Panc1 (cell line): ENCODE measurements at regions not wholly inside any gene's neighbourhood (a gene's known extent, or its start where the extent isn't known, plus 50 kb on each side); places are given as distances from the start of the nearest gene placed in this dataset.

Experiments
- ATAC-seq: fragments of 200-7000 bp; cut with Tn5 transposase; 2 replicates; pipeline ENCODE4 v1.9.1; 2020; ENCODE audit warnings: mild to moderate bottlenecking, moderate library complexity
- BruUV-seq: library from RNA; stranded (reverse); fragments of 400-500 nt; replicated peaks from 2 replicates; lab custom pipeline; 2021; lab: Mats Ljungman, UMichigan
- CTCF ChIA-PET: fragments of 300-600 bp; sonication (Branson Sonifier 250); formaldehyde crosslinking; loops from one replicate; lab custom pipeline; 2022; ENCODE audit warnings: antibody characterized with exemption; lab: Charles Lee
- POLR2A ChIA-PET: fragments of 300-600 bp; sonication (Branson Sonifier 250); formaldehyde crosslinking; loops from one replicate; lab custom pipeline; 2022; ENCODE audit warnings: antibody characterized with exemption; lab: Charles Lee
- DNase-seq: peaks from one replicate; pipeline ENCODE4 v3.0.0-alpha.2; 2010; ENCODE audit warnings: low read depth, low spot score
- H3K27ac ChIP-seq: 2 replicates; pipeline ENCODE4 v1.5.1; 2011; ENCODE audit warnings: mild to moderate bottlenecking, low read length, inconsistent platforms
- H3K27me3 ChIP-seq: fragments of 200-500 bp; sonication (Bioruptor generic); 2 replicates; pipeline ENCODE4 v1.6.0; 2014; ENCODE audit warnings: low read length, inconsistent platforms; ENCODE audit not compliant: control insufficient read depth, insufficient read depth
- H3K36me3 ChIP-seq: fragments of 200-500 bp; sonication (Bioruptor generic); 2 replicates; pipeline ENCODE4 v1.5.1; 2014; ENCODE audit warnings: inconsistent platforms, mild to moderate bottlenecking, low read length, moderate library complexity; ENCODE audit not compliant: control insufficient read depth, insufficient read depth
- H3K4me1 ChIP-seq: 2 replicates; pipeline ENCODE4 v1.5.1; 2011; ENCODE audit warnings: inconsistent platforms, mild to moderate bottlenecking, low read length, moderate library complexity; ENCODE audit not compliant: control insufficient read depth, insufficient read depth
- H3K4me3 ChIP-seq, 2 experiments: 2 replicates each; pipeline ENCODE4 v1.5.1; 2011 to 2012; ENCODE audit warnings: low read depth in 2 of 2, low read length in 2 of 2, mild to moderate bottlenecking in 2 of 2, inconsistent platforms in 1 of 2, moderate library complexity in 1 of 2
- H3K9me3 ChIP-seq: fragments of 200-500 bp; sonication (Bioruptor generic); 2 replicates; pipeline ENCODE4 v1.5.1; 2014; ENCODE audit warnings: low read depth, mild to moderate bottlenecking, inconsistent platforms, low read length, moderate library complexity; ENCODE audit not compliant: control insufficient read depth, insufficient read depth
- POLR2AphosphoS5 ChIP-seq: IDR thresholded peaks from 2 replicates; pipeline ENCODE4 v1.6.1; 2012; ENCODE audit warnings: mild to moderate bottlenecking, low read depth, low read length, moderate library complexity
- SIN3A ChIP-seq: IDR thresholded peaks from 2 replicates; pipeline ENCODE4 v1.6.1; 2012; ENCODE audit warnings: low read depth, mild to moderate bottlenecking, low read length, moderate library complexity, borderline replicate concordance; ENCODE audit not compliant: insufficient read depth
- TCF7L2 ChIP-seq: IDR thresholded peaks from 2 replicates; pipeline ENCODE4 v1.6.1; 2011; ENCODE audit warnings: mild to moderate bottlenecking, low read depth, low read length, inconsistent platforms
- in situ Hi-C: cut with HindIII; loops from 2 replicates; pipeline ENCODE4 v1.10.0; 2016; ENCODE audit warnings: low sequenced_read_pairs, low pct_unique_long_range_greater_than_20kb
- intact Hi-C: fragments of 100-400 bp; cut with micrococcal nuclease; formaldehyde crosslinking; loops from one replicate; pipeline ENCODE4 v1.10.0; 2022; ENCODE audit not compliant: unreplicated experiment
- TF ChIP-seq, protein P1 (sequence below), 2 experiments: IDR thresholded peaks; 2 replicates each; pipeline ENCODE4 v1.6.1; 2011 to 2012; ENCODE audit warnings: low read depth in 2 of 2, control low read depth in 1 of 2, low read length in 1 of 2, mild to moderate bottlenecking in 1 of 2, moderate library complexity in 1 of 2; ENCODE audit not compliant: insufficient read depth in 1 of 2
- TF ChIP-seq, protein P2 (sequence below): fragments of 450-650 bp; IDR thresholded peaks from 2 replicates; pipeline ENCODE4 v1.5.1; 2017; ENCODE audit warnings: mild to moderate bottlenecking

DNA sequence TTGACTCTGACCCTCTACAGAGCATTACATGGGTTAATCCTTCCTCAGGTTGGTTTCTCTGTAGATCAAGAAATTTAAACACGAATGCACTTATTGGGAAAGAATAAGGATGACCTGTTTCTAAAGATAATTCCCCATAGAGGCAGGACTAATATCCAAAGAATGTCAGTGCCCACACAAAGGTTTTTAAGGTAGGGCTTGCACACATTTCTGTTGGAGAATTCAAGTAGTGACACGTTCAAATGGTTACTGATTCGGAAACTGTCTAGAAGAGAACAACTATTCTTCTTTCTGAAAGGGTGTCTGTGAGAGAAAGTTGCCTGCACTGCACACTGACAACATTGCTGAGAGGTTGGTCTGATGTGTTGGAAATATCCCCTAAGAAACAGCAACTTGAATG is 167.3 kb downstream of the ZNF326 start:
- BruUV-seq, result no TSS peak
- in situ Hi-C loops (no loop called here), intact Hi-C loops (no loop called here)
- no peak overlapping the region for H3K27ac ChIP-seq
- CTCF ChIA-PET, result no interaction called here
- ATAC-seq (no peak), DNase-seq (no peak)
- H3K36me3 ChIP-seq, result no peaks in the 10 kb centered on the region
- TF ChIP-seq POLR2AphosphoS5, result no peak
- TF ChIP-seq, protein P1, sequence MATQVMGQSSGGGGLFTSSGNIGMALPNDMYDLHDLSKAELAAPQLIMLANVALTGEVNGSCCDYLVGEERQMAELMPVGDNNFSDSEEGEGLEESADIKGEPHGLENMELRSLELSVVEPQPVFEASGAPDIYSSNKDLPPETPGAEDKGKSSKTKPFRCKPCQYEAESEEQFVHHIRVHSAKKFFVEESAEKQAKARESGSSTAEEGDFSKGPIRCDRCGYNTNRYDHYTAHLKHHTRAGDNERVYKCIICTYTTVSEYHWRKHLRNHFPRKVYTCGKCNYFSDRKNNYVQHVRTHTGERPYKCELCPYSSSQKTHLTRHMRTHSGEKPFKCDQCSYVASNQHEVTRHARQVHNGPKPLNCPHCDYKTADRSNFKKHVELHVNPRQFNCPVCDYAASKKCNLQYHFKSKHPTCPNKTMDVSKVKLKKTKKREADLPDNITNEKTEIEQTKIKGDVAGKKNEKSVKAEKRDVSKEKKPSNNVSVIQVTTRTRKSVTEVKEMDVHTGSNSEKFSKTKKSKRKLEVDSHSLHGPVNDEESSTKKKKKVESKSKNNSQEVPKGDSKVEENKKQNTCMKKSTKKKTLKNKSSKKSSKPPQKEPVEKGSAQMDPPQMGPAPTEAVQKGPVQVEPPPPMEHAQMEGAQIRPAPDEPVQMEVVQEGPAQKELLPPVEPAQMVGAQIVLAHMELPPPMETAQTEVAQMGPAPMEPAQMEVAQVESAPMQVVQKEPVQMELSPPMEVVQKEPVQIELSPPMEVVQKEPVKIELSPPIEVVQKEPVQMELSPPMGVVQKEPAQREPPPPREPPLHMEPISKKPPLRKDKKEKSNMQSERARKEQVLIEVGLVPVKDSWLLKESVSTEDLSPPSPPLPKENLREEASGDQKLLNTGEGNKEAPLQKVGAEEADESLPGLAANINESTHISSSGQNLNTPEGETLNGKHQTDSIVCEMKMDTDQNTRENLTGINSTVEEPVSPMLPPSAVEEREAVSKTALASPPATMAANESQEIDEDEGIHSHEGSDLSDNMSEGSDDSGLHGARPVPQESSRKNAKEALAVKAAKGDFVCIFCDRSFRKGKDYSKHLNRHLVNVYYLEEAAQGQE (IDR thresholded peaks at IDR 0.05; ENCODE audit: insufficient read depth in 1 of 2, low read depth in 2 of 2, low read length in 1 of 2), result no peak
- no peak for TF ChIP-seq SIN3A
- TF ChIP-seq TCF7L2, result no peak
- TF ChIP-seq, protein P2, sequence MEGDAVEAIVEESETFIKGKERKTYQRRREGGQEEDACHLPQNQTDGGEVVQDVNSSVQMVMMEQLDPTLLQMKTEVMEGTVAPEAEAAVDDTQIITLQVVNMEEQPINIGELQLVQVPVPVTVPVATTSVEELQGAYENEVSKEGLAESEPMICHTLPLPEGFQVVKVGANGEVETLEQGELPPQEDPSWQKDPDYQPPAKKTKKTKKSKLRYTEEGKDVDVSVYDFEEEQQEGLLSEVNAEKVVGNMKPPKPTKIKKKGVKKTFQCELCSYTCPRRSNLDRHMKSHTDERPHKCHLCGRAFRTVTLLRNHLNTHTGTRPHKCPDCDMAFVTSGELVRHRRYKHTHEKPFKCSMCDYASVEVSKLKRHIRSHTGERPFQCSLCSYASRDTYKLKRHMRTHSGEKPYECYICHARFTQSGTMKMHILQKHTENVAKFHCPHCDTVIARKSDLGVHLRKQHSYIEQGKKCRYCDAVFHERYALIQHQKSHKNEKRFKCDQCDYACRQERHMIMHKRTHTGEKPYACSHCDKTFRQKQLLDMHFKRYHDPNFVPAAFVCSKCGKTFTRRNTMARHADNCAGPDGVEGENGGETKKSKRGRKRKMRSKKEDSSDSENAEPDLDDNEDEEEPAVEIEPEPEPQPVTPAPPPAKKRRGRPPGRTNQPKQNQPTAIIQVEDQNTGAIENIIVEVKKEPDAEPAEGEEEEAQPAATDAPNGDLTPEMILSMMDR, result no peak
- no peaks in the 10 kb centered on the region for H3K4me1 ChIP-seq
- no peaks in the 10 kb centered on the region for H3K9me3 ChIP-seq
- H3K4me3 ChIP-seq, result no peak overlapping the region
- POLR2A ChIA-PET, result no interaction called here
- 0 out of 2 replicates have a peak, but pooled peaks cover 4% of the 10 kb centered on the region for H3K27me3 ChIP-seq

DNA sequence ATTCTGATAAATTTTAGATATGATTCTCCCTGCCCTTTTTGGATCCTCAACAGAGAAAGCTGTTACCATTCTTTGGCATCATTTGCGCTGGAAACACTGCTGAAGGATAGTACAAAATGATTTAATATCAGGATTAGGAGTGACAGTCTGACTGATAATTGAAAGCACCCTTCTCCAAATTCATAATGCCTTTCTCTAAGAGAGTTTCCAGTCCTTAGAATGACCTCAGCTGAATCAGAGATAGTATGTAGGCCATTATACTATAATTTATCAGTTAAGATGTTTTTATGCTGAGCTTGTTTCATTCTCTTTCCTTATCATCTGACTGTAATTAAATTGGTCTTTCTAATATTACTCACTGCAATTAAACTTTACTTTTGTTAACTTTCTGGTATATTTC is 166.7 kb downstream of the ZNF326 start:
- Histone ChIP-seq H3K27ac (no peak overlapping the region), H3K36me3 (no peaks in the 10 kb centered on the region), H3K4me1 (no peaks in the 10 kb centered on the region), H3K27me3 (0 out of 2 replicates have a peak, but pooled peaks cover 4% of the 10 kb centered on the region), H3K9me3 (no peaks in the 10 kb centered on the region), H3K4me3 (no peak overlapping the region)
- ATAC-seq (no peak), DNase-seq (no peak)
- CTCF ChIA-PET, result no interaction called here
- in situ Hi-C loops, result no loop called here
- BruUV-seq, result no TSS peak
- POLR2A ChIA-PET, result no interaction called here
- TF ChIP-seq TCF7L2, result no peak
- TF ChIP-seq, protein P2, result no peak
- TF ChIP-seq POLR2AphosphoS5, result no peak
- TF ChIP-seq SIN3A, result no peak
- TF ChIP-seq, protein P1 (IDR thresholded peaks at IDR 0.05; ENCODE audit: insufficient read depth in 1 of 2, low read depth in 2 of 2, low read length in 1 of 2), result no peak
- intact Hi-C loops, result no loop called here
